GM21786 (cell line): ENCODE measurements at regions not wholly inside any gene's neighbourhood (a gene's known extent, or its start where the extent isn't known, plus 50 kb on each side); places are given as distances from the start of the nearest gene placed in this dataset.
"Not testable (repeated sequence)": the region's sequence is repeated elsewhere in the genome, so short reads cannot be mapped to it uniquely, and the experiment has no call there.

ENCODE experiments used
- ATAC-seq: cut with Tn5 transposase; IDR thresholded peaks from one replicate; pipeline ENCODE4 v1.9.1; 2021; ENCODE audit not compliant: unreplicated experiment

GRCh38 chr7:93663561-93664299 is 89.2 kb upstream of the CALCR start:
- no peak for ATAC-seq

DNA sequence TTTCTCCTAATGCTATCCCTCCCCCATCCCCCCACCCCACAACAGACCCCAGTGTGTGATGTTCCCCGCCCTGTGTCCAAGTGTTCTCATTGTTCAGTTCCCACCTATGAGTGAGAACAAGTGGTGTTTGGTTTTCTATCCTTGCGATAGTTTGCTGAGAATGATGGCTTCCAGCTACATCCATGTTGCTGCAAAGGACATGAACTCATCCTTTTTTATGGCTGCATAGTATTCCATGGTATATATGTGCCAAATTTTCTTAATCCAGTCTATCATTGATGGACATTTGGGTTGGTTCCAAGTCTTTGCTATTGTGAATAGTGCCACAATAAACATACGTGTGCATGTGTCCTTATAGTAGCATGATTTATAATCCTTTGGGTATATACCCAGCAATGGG is 83.6 kb upstream of the CALCR start:
- ATAC-seq = not testable (repeated sequence)

DNA sequence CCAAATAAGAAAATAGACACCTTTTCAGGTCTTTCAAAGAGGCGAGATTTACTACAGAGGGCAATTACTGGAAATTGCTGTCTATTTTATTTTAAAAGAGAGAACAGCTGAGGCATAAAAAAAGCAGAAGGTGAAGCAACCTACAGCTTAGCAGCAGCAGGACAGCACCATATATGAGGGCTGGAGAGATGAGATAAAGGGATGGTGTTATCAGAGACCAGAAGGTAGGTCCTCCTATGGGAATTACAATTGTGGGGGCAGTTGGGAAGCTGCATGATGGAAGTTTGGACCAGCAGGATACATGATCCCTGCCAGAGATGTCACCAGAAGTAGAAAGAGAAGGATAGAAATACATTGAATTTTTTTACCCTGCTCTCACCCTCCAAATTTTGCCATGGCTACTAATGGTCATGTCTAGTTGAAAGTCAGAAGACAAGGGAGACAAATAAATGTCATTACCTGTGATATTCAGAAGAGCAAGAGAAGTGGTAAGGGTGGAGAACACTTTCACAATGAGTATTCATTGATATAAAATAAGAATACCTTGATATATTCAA is 77.2 kb upstream of the CALCR start:
- no peak for ATAC-seq

DNA sequence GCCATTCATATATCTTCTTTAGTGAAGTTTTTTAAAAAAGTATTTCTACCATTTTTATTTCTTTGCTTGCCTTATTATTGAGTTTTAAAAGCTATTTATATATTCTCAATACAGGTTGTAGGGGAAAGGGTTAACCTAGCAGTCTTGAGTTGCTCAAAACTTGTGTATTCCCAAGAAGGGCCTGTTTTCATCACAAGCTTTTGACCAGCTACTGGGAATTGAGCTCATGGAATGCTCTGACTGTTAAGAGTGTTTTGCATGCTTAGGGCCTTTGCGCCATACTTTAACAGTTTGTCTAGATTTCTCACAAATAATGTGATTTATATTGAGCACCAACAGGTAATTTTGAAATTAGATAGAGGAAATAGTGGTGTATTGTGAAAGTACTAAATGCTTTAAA is 72.0 kb upstream of the CALCR start:
- no peak for ATAC-seq

- no peak for ATAC-seq
These were observed 61.8 kb upstream of the CALCR start for GRCh38 chr7:93636276-93636675.

- no peak for ATAC-seq
These were observed 57.8 kb upstream of the CALCR start for GRCh38 chr7:93632371-93632770.

DNA sequence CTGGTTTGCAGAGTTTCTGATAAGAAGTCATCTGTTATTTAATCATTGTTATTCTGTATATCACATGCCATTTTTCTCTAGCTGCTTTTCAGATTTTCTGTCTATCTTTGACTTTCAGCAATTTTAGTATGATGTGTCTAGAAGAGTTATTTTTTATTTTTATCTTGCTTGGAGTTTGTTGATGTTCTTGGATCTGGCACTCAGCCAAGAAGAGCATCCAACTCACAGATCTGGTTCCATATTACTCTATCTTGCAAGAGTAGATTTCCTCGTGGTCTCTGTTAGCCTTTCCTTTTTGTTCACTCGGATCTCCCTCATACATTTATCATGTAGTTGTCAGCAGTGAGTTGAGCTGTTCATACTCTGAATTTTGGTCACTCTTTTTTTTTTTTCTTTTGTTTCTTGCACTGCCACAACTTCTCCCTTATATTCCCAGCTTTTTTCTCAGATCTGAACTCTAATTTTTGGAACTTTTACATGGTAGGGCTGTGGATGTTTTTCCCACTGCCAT is 54.8 kb upstream of the CALCR start:
- ATAC-seq = no peak

- no peak for ATAC-seq
These were observed 52.3 kb upstream of the CALCR start for GRCh38 chr7:93626869-93627268.
